B cell (primary cell): ENCODE measurements at regions not wholly inside any gene's neighbourhood (a gene's known extent, or its start where the extent isn't known, plus 50 kb on each side); places are given as distances from the start of the nearest gene placed in this dataset.

Experiments
- ATAC-seq: fragments of 200-7000 bp; cut with Tn5 transposase; one replicate; pipeline ENCODE4 v1.10.0; 2021; ENCODE audit warnings: low read depth, mild to moderate bottlenecking, moderate number of reproducible peaks, moderate library complexity
- CTCF ChIA-PET: fragments of 350-600 bp; sonication (Branson Sonifier 250); formaldehyde crosslinking; loops from one replicate; lab custom pipeline; 2021; ENCODE audit warnings: antibody characterized with exemption, inconsistent platforms; lab: Charles Lee
- POLR2A ChIA-PET: fragments of 350-600 bp; sonication (Branson Sonifier 250); formaldehyde crosslinking; loops from one replicate; lab custom pipeline; 2021; ENCODE audit warnings: antibody characterized with exemption; lab: Charles Lee
- DNase-seq: peaks from one replicate; pipeline ENCODE4 v3.0.0; 2013
- H2AFZ ChIP-seq: 2 replicates; pipeline ENCODE4 v1.6.1; 2012; ENCODE audit warnings: mild to moderate bottlenecking, low read depth, low read length; ENCODE audit not compliant: insufficient read depth, poor library complexity, severe bottlenecking
- H3K27ac ChIP-seq, 2 donors: 1 replicate in 1 of 2; 2 replicates in 1 of 2; pipeline ENCODE4 v1.5.1; 2012 to 2013; ENCODE audit warnings: low read length in 2 of 2, mild to moderate bottlenecking in 2 of 2, moderate library complexity in 1 of 2
- H3K27me3 ChIP-seq, 4 experiments: fragments of 200-600 bp in 1 of 4; sonication (generic) in 1 of 4; replicated peaks in 1 of 4; 1 replicate in 2 of 4; 2 replicates in 2 of 4; pipeline versions ENCODE4 v1.6.1 to v1.7.0; 2013 to 2016; ENCODE audit warnings: low read length in 3 of 4, mild to moderate bottlenecking in 2 of 4, mixed read lengths in 1 of 4, moderate library complexity in 1 of 4; ENCODE audit not compliant: insufficient read depth in 4 of 4, control insufficient read depth in 3 of 4; ENCODE audit errors: control extremely low read depth in 1 of 4
- H3K36me3 ChIP-seq, 2 experiments: replicated peaks in 1 of 2; 1 replicate in 1 of 2; 2 replicates in 1 of 2; pipeline versions ENCODE4 v1.6.1 to v1.7.1; 2013; ENCODE audit warnings: low read length in 1 of 2; ENCODE audit not compliant: insufficient read depth in 2 of 2, control insufficient read depth in 1 of 2; ENCODE audit errors: control extremely low read depth in 1 of 2, extremely low read depth in 1 of 2
- H3K4me1 ChIP-seq, 2 donors: fragments of 200-600 bp in 1 of 2; sonication (generic) in 1 of 2; 1 replicate in 1 of 2; 2 replicates in 1 of 2; pipeline versions ENCODE4 v1.5.1 to v1.6.1; 2013 to 2017; ENCODE audit warnings: low read length in 2 of 2; ENCODE audit not compliant: control insufficient read depth in 2 of 2, insufficient read depth in 2 of 2
- H3K4me2 ChIP-seq: replicated peaks from 2 replicates; pipeline ENCODE3; 2012; ENCODE audit warnings: mild to moderate bottlenecking, low read depth, low read length; ENCODE audit not compliant: poor library complexity, severe bottlenecking
- H3K4me3 ChIP-seq, 5 experiments: fragments of 200-600 bp in 1 of 5; sonication (generic) in 1 of 5; 1 replicate in 3 of 5; 2 replicates in 2 of 5; pipeline versions ENCODE4 v1.5.1 to v1.7.0; 2011 to 2016; ENCODE audit warnings: low read length in 4 of 5, mild to moderate bottlenecking in 4 of 5, low read depth in 2 of 5, control low read depth in 1 of 5, moderate library complexity in 1 of 5; ENCODE audit not compliant: insufficient read depth in 1 of 5; ENCODE audit errors: control extremely low read depth in 1 of 5, extremely low read depth in 1 of 5
- H3K79me2 ChIP-seq: fragments of 200-600 bp; sonication (generic); one replicate; pipeline ENCODE4 v1.6.0; 2016; ENCODE audit warnings: low read length; ENCODE audit not compliant: control insufficient read depth, insufficient read depth
- H3K9ac ChIP-seq: fragments of 200-600 bp; sonication (generic); 2 replicates; pipeline ENCODE4 v1.6.1; 2017; ENCODE audit warnings: mild to moderate bottlenecking, low read length, moderate library complexity
- H3K9me3 ChIP-seq, 3 donors: one replicate each; pipeline versions ENCODE4 v1.6.1 to v1.7.1; 2013; ENCODE audit warnings: low read length in 2 of 3; ENCODE audit not compliant: control insufficient read depth in 2 of 3, insufficient read depth in 1 of 3; ENCODE audit errors: control extremely low read depth in 1 of 3
- H4K20me1 ChIP-seq: 2 replicates; pipeline ENCODE4 v1.6.0; 2012; ENCODE audit warnings: mild to moderate bottlenecking, low read length; ENCODE audit not compliant: insufficient read depth, control insufficient read depth, poor library complexity, severe bottlenecking
- H3K27ac Mint-ChIP-seq: one replicate; pipeline ENCODE4 v1.8.0; 2021; ENCODE audit warnings: mixed read lengths
- H3K27me3 Mint-ChIP-seq: one replicate; pipeline ENCODE4 v1.8.0; 2021; ENCODE audit warnings: mixed read lengths
- H3K4me1 Mint-ChIP-seq: one replicate; pipeline ENCODE4 v1.8.0; 2021; ENCODE audit warnings: mixed read lengths
- H3K4me3 Mint-ChIP-seq: one replicate; pipeline ENCODE4 v1.8.0; 2021; ENCODE audit warnings: mixed read lengths
- H3K9me3 Mint-ChIP-seq: one replicate; pipeline ENCODE4 v1.8.0; 2022; ENCODE audit warnings: mixed read lengths; ENCODE audit not compliant: insufficient read depth
- EZH2 ChIP-seq: IDR thresholded peaks from 2 replicates; pipeline ENCODE4 v1.6.1; 2012; ENCODE audit warnings: borderline replicate concordance, low read depth, mild to moderate bottlenecking, moderate library complexity, low read length; ENCODE audit not compliant: insufficient read depth, poor library complexity, severe bottlenecking
- WGBS: methylation state at CpG from one replicate; pipeline ENCODE4 v1.1.5; 2013; ENCODE audit warnings: missing lambda C conversion rate; ENCODE audit not compliant: insufficient coverage; 5-methylcytosine and 5-hydroxymethylcytosine counted together
- intact Hi-C: fragments of 100-400 bp; cut with micrococcal nuclease; formaldehyde crosslinking; loops from one replicate; pipeline ENCODE4 v1.10.0; 2022
- TF ChIP-seq, protein P1 (sequence below): fragments of 200-600 bp; IDR thresholded peaks from one replicate; pipeline ENCODE4 v1.8.0; 2022; ENCODE audit warnings: antibody characterized with exemption, mild to moderate bottlenecking

- ATAC-seq (no peak), DNase-seq (no peak)
- Histone ChIP-seq H4K20me1 (no peaks in the 10 kb centered on the region), H3K27ac (no peak overlapping the region), H3K36me3 (no peaks in the 10 kb centered on the region), H3K9ac (no peak overlapping the region), H3K4me3 (no peak overlapping the region), H3K79me2 (no peaks in the 10 kb centered on the region), H3K4me1 (no peaks in the 10 kb centered on the region), H3K27me3 (no peaks in the 10 kb centered on the region), H3K9me3 (no peaks in the 10 kb centered on the region), H2AFZ (no peak overlapping the region), H3K4me2 (no peak overlapping the region)
- Mint-ChIP-seq H3K4me3 (no peak overlapping the region), H3K9me3 (peaks cover 2% of the 10 kb centered on the region), H3K27ac (no peak overlapping the region), H3K27me3 (peaks cover 4% of the 10 kb centered on the region), H3K4me1 (no peaks in the 10 kb centered on the region)
- WGBS, result 94% methylated on average over 8 of the region's 8 CpGs
- ChIA-PET POLR2A (no interaction called here), CTCF (no interaction called here)
- intact Hi-C loops, result no loop called here
- TF ChIP-seq, protein P1, sequence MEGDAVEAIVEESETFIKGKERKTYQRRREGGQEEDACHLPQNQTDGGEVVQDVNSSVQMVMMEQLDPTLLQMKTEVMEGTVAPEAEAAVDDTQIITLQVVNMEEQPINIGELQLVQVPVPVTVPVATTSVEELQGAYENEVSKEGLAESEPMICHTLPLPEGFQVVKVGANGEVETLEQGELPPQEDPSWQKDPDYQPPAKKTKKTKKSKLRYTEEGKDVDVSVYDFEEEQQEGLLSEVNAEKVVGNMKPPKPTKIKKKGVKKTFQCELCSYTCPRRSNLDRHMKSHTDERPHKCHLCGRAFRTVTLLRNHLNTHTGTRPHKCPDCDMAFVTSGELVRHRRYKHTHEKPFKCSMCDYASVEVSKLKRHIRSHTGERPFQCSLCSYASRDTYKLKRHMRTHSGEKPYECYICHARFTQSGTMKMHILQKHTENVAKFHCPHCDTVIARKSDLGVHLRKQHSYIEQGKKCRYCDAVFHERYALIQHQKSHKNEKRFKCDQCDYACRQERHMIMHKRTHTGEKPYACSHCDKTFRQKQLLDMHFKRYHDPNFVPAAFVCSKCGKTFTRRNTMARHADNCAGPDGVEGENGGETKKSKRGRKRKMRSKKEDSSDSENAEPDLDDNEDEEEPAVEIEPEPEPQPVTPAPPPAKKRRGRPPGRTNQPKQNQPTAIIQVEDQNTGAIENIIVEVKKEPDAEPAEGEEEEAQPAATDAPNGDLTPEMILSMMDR, result no peak
- no peak for TF ChIP-seq EZH2
These were observed 207.2 kb upstream of the C1orf174 start for GRCh38 chr1:4107291-4107690.

GRCh38 chr1:4108331-4108730, 208.3 kb upstream of the C1orf174 start:
- Histone ChIP-seq H3K36me3 (no peaks in the 10 kb centered on the region), H3K27me3 (no peaks in the 10 kb centered on the region), H2AFZ (no peak overlapping the region), H3K4me2 (no peak overlapping the region), H3K79me2 (no peaks in the 10 kb centered on the region), H3K4me3 (no peak overlapping the region), H3K9ac (no peak overlapping the region), H3K4me1 (no peaks in the 10 kb centered on the region), H3K27ac (no peak overlapping the region), H4K20me1 (no peaks in the 10 kb centered on the region), H3K9me3 (peaks cover 0 to 5% (median 0%) of the 10 kb centered on the region in 3 donors)
- DNase-seq, result no peak
- no peak overlapping the region for H3K4me3 Mint-ChIP-seq
- WGBS, result 57% methylated on average over 10 of the region's 10 CpGs
- ChIA-PET CTCF (no interaction called here), POLR2A (no interaction called here)
- intact Hi-C loops, result no loop called here
- H3K27ac Mint-ChIP-seq, result no peak overlapping the region
- H3K9me3 Mint-ChIP-seq, result peaks cover 4% of the 10 kb centered on the region
- H3K27me3 Mint-ChIP-seq, result peaks cover 4% of the 10 kb centered on the region
- no peaks in the 10 kb centered on the region for H3K4me1 Mint-ChIP-seq
- ATAC-seq, result no peak
- TF ChIP-seq EZH2, result no peak
- TF ChIP-seq, protein P1, result no peak
